AG09319 (cell line): ENCODE measurements at regions not wholly inside any gene's neighbourhood (a gene's known extent, or its start where the extent isn't known, plus 50 kb on each side); places are given as distances from the start of the nearest gene placed in this dataset.

Source experiments
- DNase-seq: peaks from one replicate; pipeline ENCODE4 v3.0.0-alpha.2; 2010; ENCODE audit warnings: low read depth; ENCODE audit errors: extremely low read depth
- CTCF ChIP-seq: IDR thresholded peaks from 2 replicates; pipeline ENCODE4 v1.5.1; 2011; ENCODE audit warnings: low read depth, mild to moderate bottlenecking, inconsistent platforms, low read length, moderate library complexity

DNA sequence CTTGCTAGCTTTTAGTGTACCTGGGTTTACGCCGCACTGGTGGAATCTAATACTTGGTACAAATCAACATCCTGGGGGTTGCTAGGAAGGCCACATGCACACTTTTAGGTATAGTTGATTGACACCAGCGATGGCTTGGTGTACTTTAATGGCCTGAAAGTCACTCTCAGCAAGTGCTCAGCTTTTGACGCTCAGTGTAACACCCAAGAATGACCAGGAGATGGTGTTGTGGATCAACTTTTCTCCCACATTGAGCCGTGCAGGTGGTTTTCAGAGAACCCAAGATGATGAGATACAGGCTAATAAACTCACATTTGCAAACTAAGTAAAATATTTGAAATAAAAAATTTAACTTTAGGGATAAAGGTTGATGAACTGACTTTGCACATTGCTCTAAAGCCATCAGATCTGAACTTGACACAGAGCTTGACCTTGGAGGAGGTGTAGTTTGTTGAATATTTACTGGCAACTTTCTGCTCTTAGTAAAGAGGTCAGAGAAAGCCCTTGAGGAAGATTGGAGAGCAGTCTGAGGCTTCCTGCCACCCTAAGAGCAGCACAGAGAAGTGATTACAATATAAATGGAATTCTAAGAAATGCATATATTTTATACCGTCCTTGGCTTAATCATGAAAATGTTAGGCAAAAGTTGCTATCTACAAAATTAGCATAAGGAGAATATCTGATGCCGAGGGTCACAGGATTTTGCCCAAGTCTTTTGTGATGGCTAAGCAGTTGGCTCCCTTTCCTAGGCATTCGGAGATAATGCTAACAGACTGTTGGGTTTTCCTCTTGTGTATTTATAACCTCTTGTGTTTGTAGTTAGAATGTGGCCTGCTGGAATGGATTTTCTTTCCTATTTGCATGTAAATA is 143.4 kb upstream of the RASGRP1 start:
- DNase-seq = peak; percentile 41
- TF ChIP-seq CTCF = peak; percentile 77

- no peak for TF ChIP-seq CTCF
- DNase-seq = no peak
These were observed 144.1 kb upstream of the RASGRP1 start for GRCh38 chr15:38708672-38709180.

GRCh38 chr15:38709196-38709595 is 144.6 kb upstream of the RASGRP1 start:
- DNase-seq = no peak
- TF ChIP-seq CTCF = no peak

DNA sequence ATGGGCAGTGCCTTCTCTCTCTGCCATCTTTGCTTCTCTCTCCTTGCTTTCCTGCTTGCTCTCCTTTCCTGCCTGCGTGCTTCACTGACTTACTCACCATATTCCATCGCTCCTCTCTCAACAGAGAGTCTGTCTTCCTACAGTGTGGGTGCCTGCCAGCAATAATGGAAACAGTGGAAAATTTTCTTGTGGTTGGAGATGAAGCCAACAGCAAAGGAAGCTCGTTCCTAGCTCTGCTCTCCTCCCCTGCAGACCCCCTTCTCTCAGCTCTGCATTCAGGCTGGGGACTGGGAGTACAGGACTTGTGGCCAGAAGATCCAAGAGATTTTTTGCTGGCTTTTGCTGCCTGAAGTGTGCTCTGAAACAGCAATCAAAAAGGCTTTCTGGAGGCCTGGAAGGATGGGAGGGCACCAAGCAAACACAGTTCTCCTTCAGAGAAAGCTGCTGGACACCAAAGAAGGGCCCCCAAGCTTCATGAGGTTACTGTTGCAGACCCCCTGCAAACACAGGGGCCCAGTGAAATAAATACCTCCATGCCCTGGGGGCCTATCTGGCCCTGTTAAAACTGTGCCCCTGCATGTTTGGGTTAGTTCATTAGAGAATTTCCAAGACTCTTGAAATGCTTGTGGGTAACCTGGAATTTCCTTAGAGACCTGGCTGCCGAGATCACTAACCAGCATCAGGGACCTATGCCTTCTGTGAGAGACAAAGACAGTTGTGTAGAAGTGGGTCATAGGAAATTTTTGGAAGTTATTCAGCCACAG is 149.9 kb upstream of the RASGRP1 start:
- TF ChIP-seq CTCF = no peak
- DNase-seq = no peak

DNA sequence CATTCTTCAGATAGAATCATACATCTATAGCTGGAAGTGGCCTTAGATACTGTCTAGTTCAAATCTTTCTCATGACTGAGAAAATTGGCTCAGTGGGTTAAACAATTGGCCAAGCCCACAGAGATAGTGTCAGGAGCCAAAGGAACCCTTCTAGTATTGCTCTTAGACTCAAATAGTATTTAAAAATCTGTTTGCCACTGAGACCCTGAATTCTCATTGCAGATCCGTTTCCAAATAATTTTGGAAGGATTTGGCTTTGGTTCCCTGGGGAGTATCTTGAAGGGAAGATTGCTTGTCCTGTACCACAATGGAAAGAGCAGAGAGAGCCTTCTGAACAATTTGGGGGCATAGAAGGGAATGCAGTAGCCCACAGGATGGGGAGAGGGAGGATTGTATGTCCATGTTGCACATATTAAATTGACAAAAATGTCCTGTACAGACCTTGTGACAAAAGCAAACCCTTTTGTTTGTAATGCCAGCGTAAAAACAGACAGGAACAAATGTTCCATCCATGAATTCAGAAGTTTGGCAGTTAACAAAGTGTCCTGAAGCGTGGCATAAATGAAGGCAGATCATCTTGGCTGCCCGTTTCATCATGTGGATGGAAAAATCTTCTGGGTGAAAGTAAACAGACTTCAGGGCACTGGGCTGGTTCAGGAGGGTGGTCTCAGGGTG is 156.4 kb upstream of the RASGRP1 start:
- no peak for TF ChIP-seq CTCF
- no peak for DNase-seq

- TF ChIP-seq CTCF = no peak
- DNase-seq = no peak
These were observed 156.9 kb upstream of the RASGRP1 start for GRCh38 chr15:38721568-38721945.
